Stimulated activated CD4-positive, alpha-beta T cell treated with anti-CD3 and anti-CD28 coated beads, Interleukin-1b, Interleukin-23, amount 100 ng/mL, for 24 hours (primary cell): ENCODE measurements at regions not wholly inside any gene's neighbourhood (a gene's known extent, or its start where the extent isn't known, plus 50 kb on each side); places are given as distances from the start of the nearest gene placed in this dataset.

ENCODE experiments used
- DNase-seq, 4 experiments: peaks; one replicate each; pipeline ENCODE4 v3.0.0-alpha.2; 2020; ENCODE audit warnings: low read depth in 4 of 4, low spot score in 1 of 4

DNA sequence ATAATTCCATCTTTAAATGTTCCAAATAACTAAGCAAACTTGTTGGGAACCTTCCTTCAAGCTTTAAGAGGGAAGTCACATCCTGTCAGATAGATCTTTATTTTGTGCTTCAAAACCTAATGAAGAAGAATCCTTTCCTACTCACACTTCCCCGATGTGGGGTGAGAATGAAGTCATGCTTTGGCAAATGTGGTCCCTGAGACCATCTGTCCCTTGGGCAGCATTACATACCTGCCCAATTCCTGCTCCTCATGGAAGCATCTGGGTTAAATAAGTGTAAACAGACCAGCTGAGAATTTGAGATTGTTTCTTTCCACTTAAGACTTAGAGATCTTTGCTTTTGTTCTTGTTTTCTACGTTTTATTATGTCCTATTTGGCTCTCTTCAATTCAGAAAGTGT lies 606.0 kb upstream of the TMEM132C start:
- no peak for DNase-seq

DNA sequence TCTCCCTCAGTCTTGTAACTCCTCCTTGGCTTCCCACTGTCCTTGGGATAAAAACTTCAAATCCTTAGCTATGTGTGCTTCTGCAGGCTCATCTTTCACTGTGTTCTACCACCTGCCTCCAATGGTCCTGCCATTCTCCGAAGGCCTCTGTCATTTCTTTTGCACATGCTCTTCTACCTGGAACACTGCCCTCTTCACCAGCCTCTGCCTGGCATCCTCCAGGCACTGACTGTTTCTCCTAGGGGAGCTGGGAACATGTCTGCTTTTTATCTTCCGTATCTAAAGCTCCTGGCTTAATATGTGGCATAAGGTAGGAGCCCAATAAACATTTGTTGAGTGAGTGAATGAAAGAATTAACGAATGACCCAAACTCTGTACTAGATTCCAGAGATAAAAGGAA lies 603.3 kb upstream of the TMEM132C start:
- DNase-seq = no peak

DNA sequence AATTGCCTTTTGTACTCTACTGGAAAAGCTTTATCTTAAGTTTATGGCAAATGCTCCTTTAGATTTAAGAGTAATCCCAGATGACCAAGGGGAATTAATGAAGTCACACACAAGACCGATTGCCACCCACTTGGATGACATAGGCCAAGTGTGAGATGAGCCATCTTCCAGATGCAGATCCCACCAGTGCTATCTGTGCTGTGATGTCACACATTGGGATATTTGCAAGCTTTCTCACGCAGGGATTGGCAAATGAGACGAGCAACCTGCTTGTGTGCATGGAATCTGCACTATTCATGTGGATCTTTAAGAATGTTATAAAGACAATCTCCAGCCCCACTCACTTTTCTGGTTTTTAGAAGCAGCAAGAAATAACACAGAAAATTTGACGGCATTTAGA lies 602.1 kb upstream of the TMEM132C start:
- no peak for DNase-seq

DNA sequence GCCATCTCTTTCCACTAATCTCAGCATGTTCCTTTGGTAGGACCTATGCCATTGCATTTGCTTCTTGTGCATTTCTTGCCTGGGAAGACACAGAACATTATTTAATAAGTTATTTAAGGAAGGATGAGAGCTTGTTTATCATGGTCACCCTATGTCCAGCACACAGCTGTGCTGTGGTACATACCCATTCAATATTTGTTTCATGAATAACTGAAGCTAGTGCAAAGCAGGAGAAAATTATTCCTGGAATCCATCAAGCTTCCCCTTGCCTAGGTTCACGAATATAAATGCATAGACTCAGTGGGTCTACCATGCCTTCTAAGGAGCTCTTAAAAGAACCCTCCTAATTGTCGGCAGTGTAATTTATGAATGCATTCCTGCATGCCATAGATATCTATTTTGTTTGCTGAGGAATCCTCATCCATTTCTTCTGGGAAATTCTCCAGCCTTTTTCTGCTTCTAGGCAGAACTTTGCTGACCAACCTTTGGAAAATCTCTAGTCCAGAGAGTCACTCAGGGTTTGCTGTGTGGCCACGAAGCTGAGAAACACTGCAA lies 599.8 kb upstream of the TMEM132C start:
- DNase-seq = no peak

DNA sequence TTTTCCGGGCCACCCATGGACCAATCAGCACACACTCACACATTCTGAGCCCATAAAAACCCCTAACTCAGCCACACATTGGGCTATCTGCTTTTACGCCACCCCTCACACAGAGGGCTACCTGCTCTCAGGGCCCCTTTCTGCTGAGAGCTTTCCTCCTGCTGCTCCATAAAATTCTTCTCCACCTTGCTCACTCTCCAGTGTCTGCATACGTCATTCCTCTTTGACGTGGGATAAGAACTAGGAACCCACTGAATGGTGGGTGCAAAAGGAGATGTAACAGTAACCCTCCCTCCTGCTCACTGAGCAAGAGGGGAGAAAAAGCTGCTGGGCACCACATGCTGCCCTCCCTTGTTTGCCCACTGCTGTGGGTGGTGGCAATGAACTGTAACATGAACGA lies 596.7 kb upstream of the TMEM132C start:
- DNase-seq = no peak

DNA sequence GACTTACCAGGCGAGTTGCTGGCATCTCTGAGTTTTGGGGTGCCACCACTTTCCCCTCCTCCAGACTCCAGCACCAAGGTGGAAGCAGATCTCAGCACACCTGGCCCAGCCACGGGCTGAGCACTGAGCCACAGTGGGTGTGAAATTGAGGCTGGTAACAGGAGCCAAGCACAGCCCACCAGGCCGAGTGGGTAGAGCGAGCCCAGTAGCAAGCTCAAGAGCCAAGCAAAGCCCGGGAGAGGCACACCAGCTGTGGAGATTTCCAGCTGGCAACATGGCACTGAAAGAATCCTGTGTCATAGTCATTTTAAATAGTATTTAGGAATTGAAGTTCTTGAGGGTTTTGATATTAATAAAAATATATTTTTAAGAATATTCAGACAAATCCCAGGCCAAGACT lies 596.2 kb upstream of the TMEM132C start:
- no peak for DNase-seq

DNA sequence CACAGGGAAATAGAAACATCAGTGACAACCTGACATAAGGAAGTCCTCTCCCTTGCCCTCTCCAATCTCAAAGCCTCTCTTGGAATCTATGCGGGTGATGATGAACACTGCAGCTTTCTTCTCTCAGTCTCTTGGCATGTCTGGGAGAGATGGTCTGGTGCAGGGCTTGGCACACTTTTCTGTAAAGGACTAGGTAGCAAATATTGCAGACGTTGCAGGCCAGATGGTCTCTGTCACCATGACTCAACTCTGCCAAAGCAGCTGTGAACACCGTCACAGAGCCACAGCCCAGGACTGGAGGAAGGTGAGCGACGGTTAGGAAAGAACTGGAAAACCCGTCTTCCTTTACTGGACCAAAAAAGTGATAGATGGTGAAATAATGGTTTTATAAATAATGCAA lies 591.0 kb upstream of the TMEM132C start:
- DNase-seq = no peak

DNA sequence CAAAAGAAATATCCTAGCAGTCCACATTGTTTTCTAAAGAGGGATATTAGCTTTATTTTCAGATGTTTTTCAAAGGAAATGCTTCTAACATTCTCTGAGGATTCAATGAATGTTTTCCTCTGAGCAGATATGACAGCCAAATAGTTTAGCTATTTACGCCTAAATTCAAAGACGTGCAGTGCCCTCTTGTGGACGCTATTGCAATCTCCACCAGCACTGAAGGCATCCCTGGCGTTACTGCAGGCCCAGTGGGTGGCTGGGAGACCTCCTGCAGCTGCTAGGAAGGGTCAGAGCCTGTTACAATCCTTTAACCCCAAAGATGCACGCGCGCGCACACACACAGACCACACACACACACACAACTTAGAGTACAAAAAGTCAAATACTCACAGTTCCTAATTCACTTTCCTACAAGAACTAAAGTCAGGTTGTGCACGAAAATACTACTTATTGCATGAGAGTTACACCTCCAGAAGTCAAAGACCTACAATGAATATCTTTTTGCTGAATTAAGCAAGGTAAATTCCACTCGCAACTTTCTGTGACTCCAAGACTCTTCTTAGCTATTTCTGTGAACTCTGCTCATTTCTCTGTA lies 589.3 kb upstream of the TMEM132C start:
- DNase-seq = peak in 3 of 4 experiments; percentile 8 to 18 (median 12)

DNA sequence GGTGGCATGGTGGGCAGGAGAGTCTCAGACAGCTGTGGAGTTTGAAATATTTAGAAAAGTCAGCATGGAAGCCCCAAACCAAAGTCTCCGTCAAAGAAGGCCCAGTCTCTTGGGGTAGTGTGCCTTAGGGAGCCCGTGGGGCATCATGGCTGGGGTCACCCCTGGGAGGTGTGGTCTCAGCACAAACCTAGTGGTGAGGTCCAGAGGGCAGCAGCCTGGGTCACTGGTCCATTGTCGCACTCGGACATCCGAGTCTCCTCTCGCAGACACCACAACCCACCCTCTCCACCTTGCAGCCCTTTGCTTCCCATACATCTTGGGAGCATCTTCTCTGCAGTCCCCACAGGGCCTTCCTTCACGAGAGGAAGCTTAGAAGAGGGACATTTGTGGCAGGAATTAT lies 588.0 kb upstream of the TMEM132C start:
- no peak for DNase-seq

DNA sequence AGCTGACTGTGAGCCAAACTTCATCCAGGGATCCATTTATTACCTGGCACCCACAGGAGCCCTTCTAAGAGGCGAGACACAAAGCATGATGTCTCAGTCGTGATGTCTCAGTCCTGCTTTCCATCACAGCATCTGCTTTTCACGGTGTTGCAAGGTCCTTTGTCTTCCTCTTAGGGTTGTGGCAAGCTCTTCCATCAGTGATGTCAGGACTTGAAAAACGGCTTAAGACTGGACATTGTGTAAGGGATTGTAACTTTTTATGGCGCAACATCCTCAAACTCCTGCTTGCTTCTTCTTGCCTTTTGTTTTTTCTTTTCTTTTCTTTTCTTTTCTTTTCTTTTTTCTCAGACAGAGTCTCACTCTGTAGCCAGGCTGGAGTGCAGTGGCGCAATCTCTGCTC lies 586.5 kb upstream of the TMEM132C start:
- DNase-seq = no peak

DNA sequence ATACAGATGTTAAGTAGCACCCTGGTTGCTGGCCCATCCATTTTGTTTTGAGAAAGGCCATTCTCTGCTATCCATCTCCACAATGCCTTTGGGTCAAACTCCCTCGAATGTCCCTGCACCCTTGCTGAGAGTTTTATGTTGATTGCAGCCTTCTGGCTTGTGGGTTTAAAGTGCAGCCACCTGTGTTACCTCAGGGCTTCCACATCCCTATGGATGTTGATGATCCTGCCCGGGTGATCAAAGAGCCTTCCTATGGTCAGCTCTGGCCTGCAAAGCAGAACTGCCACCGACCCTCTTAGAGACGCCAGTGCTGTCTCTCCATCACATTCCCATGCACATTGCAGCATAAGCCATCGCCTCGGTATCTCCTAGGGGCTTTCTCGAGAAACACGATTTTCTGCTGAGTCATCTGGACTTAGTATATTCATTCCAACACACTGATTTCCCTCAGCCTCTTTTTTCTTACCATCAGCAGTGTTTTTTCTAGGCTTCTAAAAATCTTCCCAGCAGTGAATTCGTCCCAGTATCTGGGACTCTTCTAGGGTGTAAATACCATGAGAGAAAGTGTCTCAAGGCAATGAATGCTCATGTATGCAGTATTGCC lies 585.7 kb upstream of the TMEM132C start:
- DNase-seq = no peak

DNA sequence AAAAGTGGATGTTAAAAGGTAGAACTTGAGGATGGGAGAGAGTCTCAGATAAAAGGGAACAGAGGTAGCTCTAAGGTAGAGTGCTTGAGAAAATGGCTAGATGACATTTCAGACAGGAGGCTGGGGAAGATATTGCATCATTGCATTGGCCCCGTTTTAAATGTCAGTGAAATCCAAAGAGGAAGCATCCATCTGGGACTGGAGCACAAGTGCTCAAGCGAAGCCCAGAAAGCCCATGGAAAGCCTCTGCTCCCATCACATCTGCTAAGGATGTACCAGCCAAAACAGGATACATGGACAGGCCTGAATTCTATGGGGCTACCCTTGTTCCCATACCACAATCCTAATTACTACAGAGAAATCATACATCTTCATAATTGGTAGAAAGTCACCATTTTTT lies 581.5 kb upstream of the TMEM132C start:
- no peak for DNase-seq

DNA sequence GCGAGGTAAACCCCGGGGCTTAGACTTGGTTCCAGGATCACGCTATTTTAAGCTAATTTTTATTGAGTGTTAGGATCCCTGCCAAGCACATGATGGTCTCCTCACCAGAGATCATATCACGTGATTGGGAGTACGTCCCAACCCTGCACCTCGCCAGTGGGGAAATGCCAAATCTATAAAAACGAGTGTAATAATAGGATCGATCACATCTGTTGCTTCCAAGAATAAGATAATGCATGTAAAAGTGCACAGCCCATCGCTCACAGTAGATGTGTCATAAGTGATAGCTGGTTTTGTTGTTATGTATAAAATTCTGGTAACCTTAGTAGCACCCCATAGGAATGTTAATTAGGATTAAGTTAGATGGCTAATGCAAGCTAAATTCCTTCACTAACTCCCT lies 581.0 kb upstream of the TMEM132C start:
- no peak for DNase-seq

DNA sequence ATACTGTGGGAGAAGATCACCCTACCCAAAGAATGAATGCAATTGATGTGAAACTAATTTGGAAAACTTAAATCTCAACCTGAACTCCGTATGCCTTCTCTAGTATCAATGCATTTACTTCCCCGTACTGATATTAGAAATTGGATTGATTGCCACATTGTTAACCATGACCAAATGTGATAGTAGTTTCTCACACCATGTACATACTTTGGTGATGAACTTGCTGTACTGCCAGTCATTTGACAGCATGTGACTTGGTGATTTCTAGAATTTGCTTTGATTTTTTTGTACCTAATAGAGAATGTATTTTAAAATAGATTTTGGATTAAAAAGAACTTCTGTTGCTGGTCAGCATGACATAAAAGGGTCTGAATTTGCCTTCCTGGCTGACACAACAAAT lies 579.8 kb upstream of the TMEM132C start:
- no peak for DNase-seq

DNA sequence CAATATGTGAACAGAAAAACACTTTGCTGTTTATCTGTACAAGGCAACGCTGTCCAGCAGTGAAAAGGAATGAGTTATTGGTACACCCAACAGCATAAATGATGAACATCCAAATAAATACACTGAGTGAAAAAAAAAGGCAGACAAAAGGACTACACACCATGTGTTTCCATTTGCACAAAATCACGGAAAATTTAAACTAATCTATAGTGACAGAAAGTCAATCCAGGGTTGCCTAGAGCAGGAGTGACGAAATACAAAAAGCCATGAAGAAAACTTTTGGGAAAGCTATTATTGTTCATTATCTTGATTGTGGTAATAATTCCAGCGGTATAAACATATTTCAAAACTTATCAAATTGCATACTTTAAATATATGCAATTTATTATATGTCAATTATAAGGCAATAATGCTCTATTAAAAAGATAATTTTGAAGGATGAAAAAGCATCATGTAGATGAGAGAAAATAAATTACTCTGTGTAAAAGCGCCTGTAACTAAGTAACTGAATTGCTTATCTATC lies 578.0 kb upstream of the TMEM132C start:
- no peak for DNase-seq

DNA sequence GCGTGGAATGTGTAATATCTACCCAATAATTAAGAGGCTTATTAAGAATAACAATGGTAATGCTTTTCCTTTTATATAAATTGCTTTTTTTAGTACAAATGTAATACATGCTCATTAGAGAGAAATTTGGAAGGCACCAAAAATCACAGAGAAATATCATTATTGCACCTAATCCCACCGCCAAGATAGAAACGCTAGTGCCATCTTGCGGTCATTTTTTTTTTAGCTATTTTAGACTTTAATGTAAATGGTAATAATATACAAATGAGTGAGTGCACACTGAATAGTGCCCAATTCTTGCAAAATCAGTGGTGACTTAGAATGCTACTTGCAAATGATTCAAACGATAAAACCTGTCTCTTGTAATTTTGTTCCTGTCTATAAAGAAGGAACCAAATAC lies 576.8 kb upstream of the TMEM132C start:
- DNase-seq = no peak

DNA sequence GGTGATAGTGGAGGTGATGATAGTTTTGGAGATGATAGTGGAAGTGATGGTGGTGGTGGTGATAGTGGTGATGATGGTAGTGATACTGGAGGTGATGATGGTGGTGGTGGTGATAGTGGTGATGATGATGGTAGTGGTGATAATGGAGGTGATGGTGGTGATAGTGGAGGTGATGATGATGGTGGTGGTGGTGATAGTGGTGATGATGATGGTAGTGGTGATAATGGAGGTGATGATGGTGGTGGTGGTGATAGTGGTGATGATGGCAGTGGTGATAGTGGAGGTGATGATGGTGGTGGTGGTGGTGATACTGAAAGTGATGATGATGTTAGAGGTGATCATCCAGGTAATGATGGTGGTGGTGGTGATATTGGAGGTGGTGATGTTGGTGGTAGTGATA lies 570.0 kb upstream of the TMEM132C start:
- no peak for DNase-seq

DNA sequence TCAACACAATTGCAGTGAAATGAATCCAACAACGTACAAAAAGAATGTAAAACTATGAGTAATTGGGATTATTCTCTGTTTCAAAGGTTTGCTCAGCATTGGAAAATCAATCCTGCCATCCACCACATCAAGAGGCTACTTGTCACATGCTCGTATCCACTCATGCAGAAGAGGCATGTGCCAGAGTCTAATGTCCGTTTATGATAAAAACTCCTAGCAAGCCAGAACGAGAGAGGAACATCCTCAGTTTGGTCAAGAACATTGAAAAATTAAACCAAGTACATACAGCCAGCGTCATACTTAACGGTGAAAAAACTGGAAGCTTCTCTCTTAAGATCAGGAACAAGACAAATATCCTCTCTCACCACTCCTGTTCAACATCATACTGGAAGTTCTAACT lies 563.9 kb upstream of the TMEM132C start:
- DNase-seq = no peak

DNA sequence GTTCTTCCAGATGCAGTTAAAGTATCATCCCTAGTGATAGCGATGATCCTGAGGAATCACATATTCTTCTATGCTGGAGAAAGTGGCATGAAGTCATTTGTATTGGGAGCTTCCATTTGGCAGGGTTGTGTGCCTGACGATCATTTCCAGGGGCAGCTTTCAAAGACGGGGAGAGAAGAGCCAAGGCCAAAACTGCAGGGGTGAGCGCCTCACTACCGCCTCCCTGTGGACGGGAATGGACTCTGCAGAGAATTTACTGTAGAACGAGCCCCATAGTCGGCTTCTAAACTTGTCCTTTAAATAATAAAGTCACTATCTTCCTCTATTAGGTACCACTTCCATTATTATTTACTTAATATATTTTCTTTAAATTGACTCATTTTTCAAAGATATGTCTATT lies 555.9 kb upstream of the TMEM132C start:
- no peak for DNase-seq

DNA sequence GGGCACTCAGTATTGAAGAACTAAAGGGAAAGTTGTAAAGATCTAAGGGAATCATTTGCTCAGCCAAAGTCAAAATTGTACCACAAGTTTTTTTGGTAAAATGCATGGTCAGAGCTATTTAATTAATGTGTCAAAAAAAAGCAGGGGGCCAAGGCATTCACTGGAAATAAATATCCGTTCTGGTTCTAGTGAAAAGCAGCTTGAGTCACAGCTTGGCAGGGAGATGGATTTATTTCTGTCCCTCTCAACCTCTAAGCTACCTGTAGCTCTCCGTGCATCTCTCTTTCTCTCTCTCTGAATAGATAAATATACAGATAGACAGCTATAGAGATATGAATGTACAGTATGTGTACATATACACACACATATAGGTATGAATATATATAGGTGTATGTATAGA lies 554.4 kb upstream of the TMEM132C start:
- DNase-seq = no peak

DNA sequence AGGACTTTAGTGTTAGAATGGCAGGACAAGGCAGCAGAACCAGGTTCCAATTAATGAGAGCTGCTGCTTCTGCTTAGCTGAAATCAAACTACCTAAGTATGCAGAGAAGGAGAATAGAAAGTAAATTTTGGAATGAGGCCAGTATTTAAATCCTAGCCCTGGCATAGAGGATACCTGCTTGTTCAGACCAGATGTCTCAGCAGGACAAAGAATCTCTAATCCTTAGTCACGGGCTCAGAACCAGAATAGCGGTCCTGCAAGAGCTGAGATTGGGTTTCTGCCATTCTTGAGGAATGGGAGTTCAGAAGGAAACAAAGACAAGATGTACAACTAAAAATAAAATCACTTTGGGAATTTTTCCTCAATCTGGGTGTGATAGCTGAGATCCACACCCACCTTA lies 550.8 kb upstream of the TMEM132C start:
- no peak for DNase-seq

DNA sequence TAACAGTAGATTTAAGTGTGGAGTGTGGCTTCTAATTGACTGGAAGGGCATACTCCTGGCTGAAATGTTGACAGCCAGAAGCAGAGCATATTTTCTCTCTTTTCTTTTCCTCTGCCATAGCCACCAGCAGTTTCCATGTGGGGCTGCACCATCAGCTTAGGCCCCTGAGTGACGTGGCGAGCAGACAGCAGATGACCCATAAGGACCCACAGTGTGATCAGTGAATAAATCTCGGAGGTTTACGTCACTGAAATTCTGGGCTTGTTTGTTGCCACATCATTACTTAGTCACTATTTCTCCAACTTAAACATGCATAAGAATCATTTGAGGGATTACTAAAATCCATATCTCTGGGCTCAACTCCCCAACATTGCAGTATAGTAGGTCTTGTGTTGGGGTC lies 549.7 kb upstream of the TMEM132C start:
- DNase-seq = no peak

DNA sequence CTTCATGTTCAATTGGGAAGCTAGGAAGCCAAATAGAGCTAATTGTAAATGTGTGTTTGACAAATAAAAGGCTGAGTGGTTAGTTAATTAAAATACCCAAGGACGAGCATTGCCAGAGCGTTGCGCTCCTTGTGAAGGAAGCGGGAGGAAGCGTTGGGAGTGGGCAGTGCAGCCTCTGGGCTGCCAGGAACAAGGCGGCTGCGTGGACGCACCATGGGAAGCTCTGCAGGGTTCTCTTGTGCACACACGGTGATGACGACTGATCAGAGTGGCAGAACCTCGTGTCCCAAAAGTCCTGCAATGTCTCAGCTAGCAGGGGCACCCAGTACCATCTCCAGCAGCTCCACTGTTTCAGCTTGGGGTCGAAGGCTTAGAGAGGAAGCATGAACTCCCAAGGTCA lies 546.6 kb upstream of the TMEM132C start:
- DNase-seq = no peak
